GM23338 (cell line): ENCODE measurements at regions not wholly inside any gene's neighbourhood (a gene's known extent, or its start where the extent isn't known, plus 50 kb on each side); places are given as distances from the start of the nearest gene placed in this dataset.

ENCODE experiments used
- ATAC-seq: fragments of 200-7000 bp; cut with Tn5 transposase; 3 replicates; pipeline ENCODE4 v1.9.1; 2020
- DNase-seq: peaks from one replicate; pipeline ENCODE4 v3.0.0-alpha.2; 2015; ENCODE audit warnings: low spot score
- H2AFZ ChIP-seq: fragments of 200-600 bp; sonication (generic); 2 replicates; pipeline ENCODE4 v1.8.0; 2016; ENCODE audit warnings: antibody characterized with exemption, mild to moderate bottlenecking, moderate library complexity
- H3F3A ChIP-seq: fragments of 200-600 bp; sonication (generic); replicated peaks from 2 replicates; pipeline ENCODE4 v1.8.0; 2017; ENCODE audit warnings: antibody characterized with exemption, mixed run types, low read depth
- H3K27ac ChIP-seq: fragments of 200-600 bp; sonication (generic); 2 replicates; pipeline ENCODE4 v1.6.1; 2016; ENCODE audit warnings: low read depth
- H3K27me3 ChIP-seq: fragments of 200-600 bp; sonication (generic); 2 replicates; pipeline ENCODE4 v1.8.0; 2016; ENCODE audit warnings: mild to moderate bottlenecking, mixed run types, moderate library complexity; ENCODE audit not compliant: insufficient read depth
- H3K36me3 ChIP-seq: fragments of 200-600 bp; sonication (generic); 2 replicates; pipeline ENCODE4 v1.8.0; 2016; ENCODE audit warnings: mild to moderate bottlenecking; ENCODE audit not compliant: insufficient read depth
- H3K4me1 ChIP-seq: fragments of 200-600 bp; sonication (generic); 2 replicates; pipeline ENCODE4 v1.8.0; 2016; ENCODE audit warnings: mild to moderate bottlenecking, moderate library complexity; ENCODE audit not compliant: insufficient read depth
- H3K4me2 ChIP-seq: fragments of 200-600 bp; sonication (generic); 2 replicates; pipeline ENCODE4 v1.7.1; 2017; ENCODE audit warnings: mixed run types
- H3K4me3 ChIP-seq: fragments of 200-600 bp; sonication (generic); 2 replicates; pipeline ENCODE4 v1.6.1; 2016; ENCODE audit warnings: mixed run types
- H3K79me2 ChIP-seq: fragments of 200-600 bp; sonication (generic); replicated peaks from 2 replicates; pipeline ENCODE4 v1.8.0; 2017; ENCODE audit warnings: mild to moderate bottlenecking; ENCODE audit not compliant: insufficient read depth
- H3K9me2 ChIP-seq: fragments of 200-600 bp; sonication (generic); 2 replicates; pipeline ENCODE4 v1.8.0; 2017; ENCODE audit not compliant: insufficient read depth
- H4K20me1 ChIP-seq: fragments of 200-600 bp; sonication (generic); replicated peaks from 2 replicates; pipeline ENCODE4 v1.8.0; 2017; ENCODE audit warnings: mild to moderate bottlenecking; ENCODE audit not compliant: insufficient read depth
- H3K27ac Mint-ChIP-seq: 2 replicates; pipeline ENCODE4 v1.8.0; 2020; ENCODE audit warnings: inconsistent platforms, mild to moderate bottlenecking, moderate library complexity, mixed read lengths
- H3K27me3 Mint-ChIP-seq: 3 replicates; pipeline ENCODE4 v1.8.0; 2022; ENCODE audit warnings: low read depth, mild to moderate bottlenecking, moderate library complexity, mixed read lengths, inconsistent platforms; ENCODE audit not compliant: insufficient read depth, poor library complexity
- H3K36me3 Mint-ChIP-seq: 3 replicates; pipeline ENCODE4 v1.8.0; 2021; ENCODE audit warnings: low read depth, mild to moderate bottlenecking, inconsistent platforms, moderate library complexity, mixed read lengths
- H3K4me1 Mint-ChIP-seq: 3 replicates; pipeline ENCODE4 v1.8.0; 2020; ENCODE audit warnings: mild to moderate bottlenecking, inconsistent platforms, mixed read lengths
- H3K4me3 Mint-ChIP-seq: 3 replicates; pipeline ENCODE4 v1.8.0; 2021; ENCODE audit warnings: moderate library complexity, mild to moderate bottlenecking, inconsistent platforms, mixed read lengths
- H3K9me3 Mint-ChIP-seq: 3 replicates; pipeline ENCODE4 v1.8.0; 2020; ENCODE audit warnings: moderate library complexity, mild to moderate bottlenecking, inconsistent platforms, mixed read lengths
- CREB1 ChIP-seq: fragments of 250-450 bp; sonication (Bioruptor Pico); IDR thresholded peaks from 2 replicates; pipeline ENCODE4 v1.5.0; 2020; ENCODE audit warnings: low read depth, mild to moderate bottlenecking, moderate library complexity
- CTCF ChIP-seq, 2 experiments: fragments of 200-600 bp in 1 of 2; sonication (generic) in 1 of 2; conservative IDR thresholded peaks; 2 replicates each; pipeline versions ENCODE4 v1.5.1 to v1.6.1; 2016 to 2017; ENCODE audit warnings: antibody characterized with exemption in 2 of 2, low read depth in 2 of 2, mild to moderate bottlenecking in 2 of 2, moderate library complexity in 1 of 2
- ETS1 ChIP-seq: IDR thresholded peaks from 2 replicates; pipeline ENCODE4 v1.6.1; 2016; ENCODE audit warnings: antibody characterized with exemption
- EZH2 ChIP-seq: fragments of 200-600 bp; sonication (generic); IDR thresholded peaks from one replicate; pipeline ENCODE4 v1.8.0; 2017; ENCODE audit warnings: antibody characterized with exemption, mild to moderate bottlenecking, low read depth; ENCODE audit not compliant: unreplicated experiment
- EZH2phosphoT487 ChIP-seq: fragments of 200-600 bp; sonication (generic); IDR thresholded peaks from one replicate; pipeline ENCODE4 v1.8.1; 2018; ENCODE audit warnings: antibody characterized with exemption; ENCODE audit not compliant: unreplicated experiment
- JUNB ChIP-seq: IDR thresholded peaks from one replicate; pipeline ENCODE4 v1.6.1; 2016; ENCODE audit warnings: antibody characterized with exemption; ENCODE audit not compliant: unreplicated experiment
- NANOG ChIP-seq: IDR thresholded peaks from 2 replicates; pipeline ENCODE4 v1.6.1; 2016; ENCODE audit warnings: antibody characterized with exemption, borderline replicate concordance
- POLR2AphosphoS5 ChIP-seq: IDR thresholded peaks from 2 replicates; pipeline ENCODE4 v1.6.1; 2016; ENCODE audit warnings: antibody characterized with exemption, low read depth
- REST ChIP-seq: IDR thresholded peaks from one replicate; pipeline ENCODE4 v1.6.1; 2018; ENCODE audit warnings: antibody characterized with exemption; ENCODE audit not compliant: unreplicated experiment
- STAT1 ChIP-seq: IDR thresholded peaks from one replicate; pipeline ENCODE4 v1.6.1; 2016; ENCODE audit warnings: antibody characterized with exemption; ENCODE audit not compliant: unreplicated experiment
- ZNF114 ChIP-seq: fragments of 250-450 bp; sonication (Bioruptor Pico); IDR thresholded peaks from 2 replicates; pipeline ENCODE4 v1.5.0; 2020; ENCODE audit warnings: mild to moderate bottlenecking, moderate library complexity
- ZNF331 ChIP-seq: fragments of 250-450 bp; sonication (Bioruptor Pico); IDR thresholded peaks from 2 replicates; pipeline ENCODE4 v1.5.0; 2020; ENCODE audit warnings: low read depth, mild to moderate bottlenecking, moderate library complexity
- ZNF462 ChIP-seq: fragments of 250-450 bp; sonication (Bioruptor Pico); IDR thresholded peaks from 2 replicates; pipeline ENCODE4 v1.5.0; 2020; ENCODE audit warnings: mild to moderate bottlenecking, moderate library complexity

GRCh38 chr5:90191352-90192045 lies 218.1 kb downstream of the CETN3 start:
- Mint-ChIP-seq H3K27me3 (no peaks in the 10 kb centered on the region), H3K4me3 (no peak overlapping the region), H3K4me1 (no peaks in the 10 kb centered on the region), H3K27ac (no peak overlapping the region), H3K9me3 (no peaks in the 10 kb centered on the region), H3K36me3 (no peaks in the 10 kb centered on the region)
- no peak overlapping the region for H3K4me2 ChIP-seq
- DNase-seq (no peak), ATAC-seq (no peak)
- H4K20me1 ChIP-seq = no peaks in the 10 kb centered on the region
- no peaks in the 10 kb centered on the region for H3K27me3 ChIP-seq
- no peaks in the 10 kb centered on the region for H3K79me2 ChIP-seq
- no peak overlapping the region for H2AFZ ChIP-seq
- H3F3A ChIP-seq = no peaks in the 10 kb centered on the region
- no peak overlapping the region for H3K4me3 ChIP-seq
- H3K9me2 ChIP-seq = no peaks in the 10 kb centered on the region
- 0 out of 2 replicates have a peak, but pooled peaks cover 5% of the 10 kb centered on the region for H3K4me1 ChIP-seq
- TF ChIP-seq EZH2phosphoT487 (no peak), NANOG (no peak), EZH2 (no peak), CREB1 (CRISPR knock-in tag) (no peak), POLR2AphosphoS5 (no peak), CTCF (conservative IDR thresholded peaks at IDR 0.05; ENCODE audit: low read depth in 2 of 2) (no peak), ZNF331 (CRISPR knock-in tag) (no peak), ZNF114 (CRISPR knock-in tag) (no peak), STAT1 (no peak), JUNB (no peak), ZNF462 (CRISPR knock-in tag) (no peak), ETS1 (no peak), REST (no peak)
- no peak overlapping the region for H3K27ac ChIP-seq
- no peaks in the 10 kb centered on the region for H3K36me3 ChIP-seq
